ENCODE measurements at regions not wholly inside any gene's neighbourhood (a gene's known extent, or its start where the extent isn't known, plus 50 kb on each side); places are given as distances from the start of the nearest gene placed in this dataset.
A peak's percentile ranks its signal among the peaks of the same experiment; 100 is the strongest.

GRCh38 chr6:22049002-22049401, 247.8 kb downstream of the PRL start:
- DNase-seq (ENCODE audit: low read depth in 1 of 2, low spot score in 1 of 2) = no peak

- no peak for DNase-seq (ENCODE audit: low read depth in 1 of 2, low spot score in 1 of 2)
These were observed 243.3 kb downstream of the PRL start for GRCh38 chr6:22053391-22053997.

GRCh38 chr6:22056398-22056797, 240.4 kb downstream of the PRL start:
- DNase-seq (ENCODE audit: low read depth in 1 of 2, low spot score in 1 of 2) = no peak

- DNase-seq (ENCODE audit: low read depth in 1 of 2, low spot score in 1 of 2) = no peak
These were observed 238.9 kb downstream of the PRL start for GRCh38 chr6:22057962-22058361.

- no peak for DNase-seq (ENCODE audit: low read depth in 1 of 2, low spot score in 1 of 2)
These were observed 237.7 kb downstream of the PRL start for GRCh38 chr6:22059126-22059525.

GRCh38 chr6:22059946-22060345, 236.9 kb downstream of the PRL start:
- no peak for DNase-seq (ENCODE audit: low read depth in 1 of 2, low spot score in 1 of 2)

GRCh38 chr6:22062807-22063408, 233.9 kb downstream of the PRL start:
- DNase-seq (ENCODE audit: low read depth in 1 of 2, low spot score in 1 of 2) = peak in 1 of 2 donors; percentile 13

- no peak for DNase-seq (ENCODE audit: low read depth in 1 of 2, low spot score in 1 of 2)
These were observed 232.3 kb downstream of the PRL start for GRCh38 chr6:22064558-22064957.

GRCh38 chr6:22067122-22067521, 229.7 kb downstream of the PRL start:
- DNase-seq (ENCODE audit: low read depth in 1 of 2, low spot score in 1 of 2) = no peak

- no peak for DNase-seq (ENCODE audit: low read depth in 1 of 2, low spot score in 1 of 2)
These were observed 229.2 kb downstream of the PRL start for GRCh38 chr6:22067671-22068070.

GRCh38 chr6:22068561-22069305, 228.1 kb downstream of the PRL start:
- DNase-seq (ENCODE audit: low read depth in 1 of 2, low spot score in 1 of 2) = no peak

- no peak for DNase-seq (ENCODE audit: low read depth in 1 of 2, low spot score in 1 of 2)
These were observed 227.5 kb downstream of the PRL start for GRCh38 chr6:22069306-22069800.

- no peak for DNase-seq (ENCODE audit: low read depth in 1 of 2, low spot score in 1 of 2)
These were observed 225.4 kb downstream of the PRL start for GRCh38 chr6:22071270-22072041.

- no peak for DNase-seq (ENCODE audit: low read depth in 1 of 2, low spot score in 1 of 2)
These were observed 223.9 kb downstream of the PRL start for GRCh38 chr6:22072949-22073348.

GRCh38 chr6:22073516-22074198, 223.2 kb downstream of the PRL start:
- no peak for DNase-seq (ENCODE audit: low read depth in 1 of 2, low spot score in 1 of 2)

- DNase-seq (ENCODE audit: low read depth in 1 of 2, low spot score in 1 of 2) = no peak
These were observed 218.5 kb downstream of the PRL start for GRCh38 chr6:22078288-22078687.

- no peak for DNase-seq (ENCODE audit: low read depth in 1 of 2, low spot score in 1 of 2)
These were observed 217.9 kb downstream of the PRL start for GRCh38 chr6:22078802-22079545.

GRCh38 chr6:22079783-22080182, 217.1 kb downstream of the PRL start:
- no peak for DNase-seq (ENCODE audit: low read depth in 1 of 2, low spot score in 1 of 2)

- DNase-seq (ENCODE audit: low read depth in 1 of 2, low spot score in 1 of 2) = no peak
These were observed 215.1 kb downstream of the PRL start for GRCh38 chr6:22081709-22082108.

GRCh38 chr6:22082218-22082617, 214.6 kb downstream of the PRL start:
- DNase-seq (ENCODE audit: low read depth in 1 of 2, low spot score in 1 of 2) = no peak
